Prostate gland (tissue), 2 donors: ENCODE measurements at regions not wholly inside any gene's neighbourhood (a gene's known extent, or its start where the extent isn't known, plus 50 kb on each side); places are given as distances from the start of the nearest gene placed in this dataset.
"Not testable (repeated sequence)": the region's sequence is repeated elsewhere in the genome, so short reads cannot be mapped to it uniquely, and the experiment has no call there.

Experiments used
- DNase-seq: peaks from one replicate; pipeline ENCODE4 v3.0.0-alpha.2; 2019; ENCODE audit warnings: low spot score
- H3K27ac ChIP-seq, 2 donors: fragments of 200-600 bp; sonication (generic); 2 replicates each; pipeline ENCODE4 v1.5.1; 2017 to 2019
- H3K27me3 ChIP-seq: fragments of 200-600 bp; sonication (generic); replicated peaks from 2 replicates; pipeline ENCODE4 v1.5.1; 2019; ENCODE audit not compliant: insufficient read depth
- H3K36me3 ChIP-seq, 2 donors: fragments of 200-600 bp; sonication (generic); 1 replicate in 1 of 2; 2 replicates in 1 of 2; pipeline versions ENCODE4 v1.5.1 to v1.8.1; 2017 to 2019
- H3K4me1 ChIP-seq: fragments of 200-600 bp; sonication (generic); replicated peaks from 2 replicates; pipeline ENCODE4 v1.5.1; 2019
- H3K4me3 ChIP-seq, 2 donors: fragments of 200-600 bp; sonication (generic); 2 replicates each; pipeline ENCODE4 v1.5.1; 2017 to 2019
- H3K9me3 ChIP-seq: fragments of 200-600 bp; sonication (generic); 2 replicates; pipeline ENCODE4 v1.5.1; 2017
- CTCF ChIP-seq, 4 experiments: fragments of 200-600 bp in 2 of 4; fragments of 450-650 bp in 2 of 4; sonication (generic) in 2 of 4; IDR thresholded peaks; 1 replicate in 3 of 4; 2 replicates in 1 of 4; pipeline ENCODE4 v1.5.1; 2016 to 2019; ENCODE audit warnings: antibody characterized with exemption in 4 of 4, mild to moderate bottlenecking in 2 of 4, moderate library complexity in 2 of 4
- POLR2A ChIP-seq: fragments of 450-650 bp; IDR thresholded peaks from one replicate; pipeline ENCODE4 v1.6.1; 2016; ENCODE audit warnings: antibody characterized with exemption, mild to moderate bottlenecking
- POLR2AphosphoS5 ChIP-seq: sonication (generic); formaldehyde crosslinking; IDR thresholded peaks from one replicate; pipeline ENCODE4 v1.6.1; 2017; ENCODE audit warnings: antibody characterized with exemption
- WGBS: methylation state at CpG from one replicate; pipeline ENCODE4 v1.1.5; 2018; 5-methylcytosine and 5-hydroxymethylcytosine counted together
- intact Hi-C: fragments of 100-400 bp; cut with DNase I; formaldehyde crosslinking; loops from one replicate; pipeline ENCODE4 v1.14.2; 2022

GRCh38 chr5:79888643-79889042 is 102.4 kb downstream of the MTX3 start:
- no peaks in the 10 kb centered on the region for H3K4me1 ChIP-seq
- H3K27ac ChIP-seq = no peak overlapping the region
- no peaks in the 10 kb centered on the region for H3K9me3 ChIP-seq
- 100% methylated on average over 2 of the region's 2 CpGs for WGBS
- intact Hi-C loops = no loop called here
- TF ChIP-seq CTCF (IDR thresholded peaks at IDR 0.05) = no peak
- no peak for TF ChIP-seq POLR2AphosphoS5
- TF ChIP-seq POLR2A = no peak
- H3K27me3 ChIP-seq = no peaks in the 10 kb centered on the region
- no peak for DNase-seq
- no peak overlapping the region for H3K4me3 ChIP-seq
- H3K36me3 ChIP-seq = no peaks in the 10 kb centered on the region

- no peaks in the 10 kb centered on the region for H3K4me1 ChIP-seq
- DNase-seq = no peak
- H3K36me3 ChIP-seq = no peaks in the 10 kb centered on the region
- 75% methylated on average over 10 of the region's 10 CpGs for WGBS
- no peak overlapping the region for H3K4me3 ChIP-seq
- no peak for TF ChIP-seq POLR2A
- TF ChIP-seq CTCF (IDR thresholded peaks at IDR 0.05) = no peak
- no peak for TF ChIP-seq POLR2AphosphoS5
- no peaks in the 10 kb centered on the region for H3K27me3 ChIP-seq
- intact Hi-C loops = no loop called here
- H3K27ac ChIP-seq = no peak overlapping the region
- no peaks in the 10 kb centered on the region for H3K9me3 ChIP-seq
Observed at GRCh38 chr5:79886925-79887655, 104.0 kb downstream of the MTX3 start.

- H3K4me1 ChIP-seq = no peaks in the 10 kb centered on the region
- H3K27ac ChIP-seq = no peak overlapping the region
- H3K4me3 ChIP-seq = no peak overlapping the region
- H3K27me3 ChIP-seq = no peaks in the 10 kb centered on the region
- H3K9me3 ChIP-seq = no peaks in the 10 kb centered on the region
- H3K36me3 ChIP-seq = no peaks in the 10 kb centered on the region
- intact Hi-C loops = no loop called here
- 72% methylated on average over 5 of the region's 5 CpGs for WGBS
- no peak for TF ChIP-seq POLR2A
- TF ChIP-seq POLR2AphosphoS5 = no peak
- no peak for TF ChIP-seq CTCF (IDR thresholded peaks at IDR 0.05)
- DNase-seq = no peak
Observed at GRCh38 chr5:79886456-79886855, 104.6 kb downstream of the MTX3 start.

- H3K27ac ChIP-seq, H3K27me3 ChIP-seq, intact Hi-C loops, H3K4me3 ChIP-seq, H3K4me1 ChIP-seq, H3K9me3 ChIP-seq, H3K36me3 ChIP-seq, DNase-seq: not testable (repeated sequence)
- 84% methylated on average over 1 of the region's 1 CpG for WGBS
Observed at GRCh38 chr5:79879880-79880279, 111.2 kb downstream of the MTX3 start.

GRCh38 chr5:79878721-79879336 is 112.2 kb downstream of the MTX3 start:
- intact Hi-C loops = no loop called here
- H3K27ac ChIP-seq = no peak overlapping the region
- TF ChIP-seq POLR2AphosphoS5 (no peak), POLR2A (no peak), CTCF (IDR thresholded peaks at IDR 0.05) (no peak)
- no peaks in the 10 kb centered on the region for H3K9me3 ChIP-seq
- no peaks in the 10 kb centered on the region for H3K4me1 ChIP-seq
- no peak overlapping the region for H3K4me3 ChIP-seq
- 62% methylated on average over 5 of the region's 5 CpGs for WGBS
- no peaks in the 10 kb centered on the region for H3K27me3 ChIP-seq
- H3K36me3 ChIP-seq = no peaks in the 10 kb centered on the region
- no peak for DNase-seq
